RWPE2 (cell line): ENCODE measurements at regions not wholly inside any gene's neighbourhood (a gene's known extent, or its start where the extent isn't known, plus 50 kb on each side); places are given as distances from the start of the nearest gene placed in this dataset.
"Not testable (repeated sequence)": the region's sequence is repeated elsewhere in the genome, so short reads cannot be mapped to it uniquely, and the experiment has no call there.

Experiments used
- ATAC-seq: fragments of 200-7000 bp; cut with Tn5 transposase; 3 replicates; pipeline ENCODE4 v1.9.1; 2021; ENCODE audit warnings: low read depth
- DNase-seq: peaks from one replicate; pipeline ENCODE4 v3.0.0-alpha.2; 2020; ENCODE audit warnings: low spot score
- H3K27ac ChIP-seq: fragments of 450-650 bp; 2 replicates; pipeline ENCODE4 v1.5.1; 2017; ENCODE audit warnings: mild to moderate bottlenecking; ENCODE audit not compliant: poor library complexity, severe bottlenecking
- H3K27me3 ChIP-seq: fragments of 250-450 bp; sonication (Bioruptor Pico); 2 replicates; pipeline ENCODE4 v1.5.1; 2021; ENCODE audit warnings: mild to moderate bottlenecking, moderate library complexity; ENCODE audit not compliant: insufficient read depth, poor library complexity, severe bottlenecking
- H3K36me3 ChIP-seq: fragments of 250-450 bp; sonication (Bioruptor Pico); 2 replicates; pipeline ENCODE4 v1.5.1; 2020; ENCODE audit warnings: low read depth, mild to moderate bottlenecking, moderate library complexity
- H3K4me1 ChIP-seq: fragments of 250-450 bp; sonication (Bioruptor Pico); 2 replicates; pipeline ENCODE4 v1.5.1; 2021; ENCODE audit warnings: mild to moderate bottlenecking, moderate library complexity; ENCODE audit not compliant: insufficient read depth, poor library complexity, severe bottlenecking
- H3K4me3 ChIP-seq: fragments of 250-450 bp; sonication (Bioruptor Pico); 2 replicates; pipeline ENCODE4 v1.5.1; 2021; ENCODE audit warnings: mild to moderate bottlenecking, moderate library complexity; ENCODE audit not compliant: severe bottlenecking
- H3K9me3 ChIP-seq: fragments of 250-450 bp; sonication (Bioruptor Pico); 2 replicates; pipeline ENCODE4 v1.5.1; 2021; ENCODE audit warnings: mild to moderate bottlenecking, moderate library complexity; ENCODE audit not compliant: severe bottlenecking
- TF ChIP-seq, protein P1 (sequence below): fragments of 450-650 bp; IDR thresholded peaks from one replicate; pipeline ENCODE4 v1.5.1; 2017; ENCODE audit warnings: mild to moderate bottlenecking, moderate library complexity; ENCODE audit not compliant: poor library complexity, severe bottlenecking

DNA sequence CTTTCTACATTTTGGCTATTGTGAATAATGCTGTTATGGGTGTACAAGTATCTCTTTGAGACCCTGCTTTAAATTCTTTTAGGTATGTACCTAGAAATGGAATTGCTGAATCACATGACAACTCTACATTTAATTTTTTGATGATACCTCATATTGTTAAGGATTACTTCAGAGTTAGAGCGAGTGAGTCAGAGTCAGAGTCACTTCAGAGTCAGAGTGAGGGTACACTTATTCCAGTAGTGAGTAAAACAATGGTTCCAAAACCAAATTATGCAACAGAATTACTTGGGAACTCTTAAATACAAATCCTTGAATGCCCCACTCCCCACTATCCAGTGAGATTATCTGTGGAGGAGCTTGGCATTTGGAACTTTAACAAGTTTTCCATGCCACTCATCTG, 50.3 kb upstream of the SNRK start:
- TF ChIP-seq, protein P1, sequence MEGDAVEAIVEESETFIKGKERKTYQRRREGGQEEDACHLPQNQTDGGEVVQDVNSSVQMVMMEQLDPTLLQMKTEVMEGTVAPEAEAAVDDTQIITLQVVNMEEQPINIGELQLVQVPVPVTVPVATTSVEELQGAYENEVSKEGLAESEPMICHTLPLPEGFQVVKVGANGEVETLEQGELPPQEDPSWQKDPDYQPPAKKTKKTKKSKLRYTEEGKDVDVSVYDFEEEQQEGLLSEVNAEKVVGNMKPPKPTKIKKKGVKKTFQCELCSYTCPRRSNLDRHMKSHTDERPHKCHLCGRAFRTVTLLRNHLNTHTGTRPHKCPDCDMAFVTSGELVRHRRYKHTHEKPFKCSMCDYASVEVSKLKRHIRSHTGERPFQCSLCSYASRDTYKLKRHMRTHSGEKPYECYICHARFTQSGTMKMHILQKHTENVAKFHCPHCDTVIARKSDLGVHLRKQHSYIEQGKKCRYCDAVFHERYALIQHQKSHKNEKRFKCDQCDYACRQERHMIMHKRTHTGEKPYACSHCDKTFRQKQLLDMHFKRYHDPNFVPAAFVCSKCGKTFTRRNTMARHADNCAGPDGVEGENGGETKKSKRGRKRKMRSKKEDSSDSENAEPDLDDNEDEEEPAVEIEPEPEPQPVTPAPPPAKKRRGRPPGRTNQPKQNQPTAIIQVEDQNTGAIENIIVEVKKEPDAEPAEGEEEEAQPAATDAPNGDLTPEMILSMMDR: no peak
- ATAC-seq (peak; percentile 87), DNase-seq (no peak)
- Histone ChIP-seq H3K36me3 (no peaks in the 10 kb centered on the region), H3K4me1 (peaks cover 12% of the 10 kb centered on the region), H3K27ac (no peak overlapping the region), H3K27me3 (no peaks in the 10 kb centered on the region), H3K4me3 (no peak overlapping the region), H3K9me3 (no peaks in the 10 kb centered on the region)

DNA sequence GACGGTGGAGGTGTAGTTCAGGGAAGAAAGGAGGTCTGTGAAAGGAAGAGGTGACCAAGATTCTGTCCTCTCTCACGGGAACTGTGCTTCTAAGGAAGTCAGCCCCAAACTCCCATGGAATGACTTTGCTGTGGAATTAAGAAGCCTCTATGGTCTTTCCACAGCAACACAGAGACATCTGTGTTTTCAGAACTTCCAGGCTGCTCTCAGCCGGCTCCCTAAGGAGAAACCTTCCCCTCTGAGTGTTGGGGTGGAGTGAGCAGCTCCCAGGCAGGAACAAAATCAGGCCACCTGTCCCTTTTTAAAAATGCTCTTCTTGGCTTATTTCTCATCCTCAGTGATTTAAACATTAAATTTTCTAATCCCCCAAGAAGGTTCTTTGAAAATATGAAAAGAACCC, 53.3 kb upstream of the SNRK start:
- Histone ChIP-seq H3K27ac (no peak overlapping the region), H3K36me3 (no peaks in the 10 kb centered on the region), H3K9me3 (no peaks in the 10 kb centered on the region), H3K27me3 (no peaks in the 10 kb centered on the region), H3K4me1 (peaks cover 12% of the 10 kb centered on the region), H3K4me3 (no peak overlapping the region)
- DNase-seq (no peak), ATAC-seq (no peak)
- TF ChIP-seq, protein P1: no peak

DNA sequence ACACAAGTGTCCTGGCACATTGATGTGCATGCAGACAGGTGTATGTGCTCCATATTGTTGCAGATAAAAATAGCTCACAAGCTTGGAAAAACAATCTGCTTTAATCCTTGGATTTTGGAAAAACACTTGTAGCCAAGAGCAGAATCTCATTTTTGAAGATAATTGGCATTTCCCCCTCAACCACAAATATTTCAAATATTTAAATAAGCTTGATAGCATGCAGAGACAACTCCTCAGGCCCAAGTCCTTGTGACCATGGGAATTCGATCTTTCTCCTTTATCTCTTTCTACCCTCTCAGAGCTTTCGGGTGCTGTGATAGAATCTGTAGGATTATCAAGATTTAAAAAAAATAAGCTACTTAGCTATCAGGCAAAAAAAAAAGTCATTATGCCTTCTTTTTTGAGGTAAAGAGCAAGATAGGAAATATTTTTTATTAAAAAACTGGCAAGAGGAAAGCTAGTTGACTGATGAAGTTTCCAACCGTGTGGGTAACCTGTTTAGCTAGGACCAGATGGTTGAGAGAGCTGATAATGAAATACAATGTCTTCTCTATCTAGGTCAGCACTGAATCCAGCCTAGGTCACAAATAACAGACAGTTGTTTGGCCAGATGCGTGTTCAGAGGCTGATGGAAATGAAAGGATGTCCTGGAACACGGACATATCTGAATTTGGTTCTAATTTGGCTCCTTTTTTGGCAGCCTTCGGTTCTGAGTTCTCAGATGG, 54.9 kb upstream of the SNRK start:
- TF ChIP-seq, protein P1: no peak
- H3K27me3 ChIP-seq: no peaks in the 10 kb centered on the region
- no peaks in the 10 kb centered on the region for H3K36me3 ChIP-seq
- H3K9me3 ChIP-seq: peaks cover 10% of the 10 kb centered on the region
- H3K4me3 ChIP-seq: no peak overlapping the region
- H3K27ac ChIP-seq: no peak overlapping the region
- DNase-seq (no peak), ATAC-seq (no peak)
- H3K4me1 ChIP-seq: peaks cover 11% of the 10 kb centered on the region

DNA sequence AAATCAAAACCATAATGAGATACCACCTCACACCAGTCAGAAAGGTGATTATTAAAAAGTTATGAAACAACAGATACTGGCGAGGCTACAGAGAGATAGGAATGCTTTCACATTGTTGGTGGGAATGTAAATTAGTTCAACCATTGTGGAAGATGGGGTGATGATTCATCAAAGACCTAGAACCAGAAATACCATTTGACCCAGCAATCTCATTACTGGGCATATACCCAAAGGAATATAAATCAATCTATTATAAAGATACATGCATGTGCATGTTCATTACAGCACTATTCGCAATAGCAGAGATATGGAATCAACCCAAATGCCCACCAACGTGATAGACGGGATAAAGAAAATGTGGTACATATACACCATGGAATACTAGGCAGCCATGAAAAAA, 56.5 kb upstream of the SNRK start:
- not testable (repeated sequence) for H3K4me3 ChIP-seq, ATAC-seq, H3K4me1 ChIP-seq, H3K36me3 ChIP-seq, H3K27ac ChIP-seq, H3K9me3 ChIP-seq, H3K27me3 ChIP-seq, DNase-seq

DNA sequence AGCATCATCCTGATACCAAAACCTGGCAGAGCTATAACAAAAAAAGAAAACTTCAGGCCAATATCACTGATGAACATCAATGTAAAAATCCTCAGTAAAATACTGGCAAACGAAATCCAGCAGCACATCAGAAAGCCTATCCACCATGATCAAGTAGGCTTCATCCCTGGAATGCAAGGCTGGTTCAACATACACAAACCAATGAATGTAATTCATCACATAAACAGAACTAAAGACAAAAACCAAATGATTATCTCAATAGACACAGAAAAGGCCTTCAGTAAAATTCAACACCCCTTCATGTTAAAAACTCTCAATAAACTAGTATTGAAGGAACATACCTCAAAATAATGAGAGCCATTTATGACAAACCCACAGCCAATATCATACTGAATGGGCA, 58.7 kb upstream of the SNRK start:
- H3K4me1 ChIP-seq, H3K27me3 ChIP-seq, DNase-seq, H3K36me3 ChIP-seq, H3K9me3 ChIP-seq, H3K4me3 ChIP-seq, H3K27ac ChIP-seq, ATAC-seq: not testable (repeated sequence)

DNA sequence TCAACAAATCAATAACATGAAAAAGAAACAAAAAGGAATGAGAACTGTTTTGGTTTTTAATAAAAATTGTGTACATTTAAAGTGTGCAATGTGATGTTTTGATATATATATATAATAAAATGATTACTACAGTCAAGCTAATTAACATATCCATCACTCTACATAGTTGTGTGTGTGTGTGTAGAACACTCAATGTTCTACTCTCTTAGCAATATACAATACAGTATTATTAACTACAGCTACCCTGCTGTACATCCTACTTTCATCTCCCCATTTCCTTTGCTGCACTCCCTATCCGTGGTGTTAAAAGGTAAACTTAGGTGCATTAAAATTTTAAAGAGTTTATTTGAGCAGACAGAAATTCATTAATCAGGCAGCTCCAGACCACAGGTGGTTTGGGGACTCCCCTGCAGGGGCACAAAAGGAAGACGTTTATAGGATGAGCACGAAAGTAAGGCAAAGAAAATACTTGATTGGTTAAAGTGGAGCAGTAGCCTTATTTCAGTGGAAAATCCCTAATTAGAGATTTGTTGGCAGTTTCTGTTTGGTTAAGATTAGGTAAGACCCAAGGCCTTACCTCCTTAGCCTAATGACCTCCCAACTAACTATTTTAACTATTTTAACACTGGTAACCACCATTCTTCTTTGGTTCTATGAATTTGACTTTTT, 61.8 kb upstream of the SNRK start:
- ATAC-seq (no peak), DNase-seq (no peak)
- H3K9me3 ChIP-seq: peaks cover 10% of the 10 kb centered on the region
- H3K4me1 ChIP-seq: no peaks in the 10 kb centered on the region
- TF ChIP-seq, protein P1: no peak
- H3K27me3 ChIP-seq: no peaks in the 10 kb centered on the region
- no peak overlapping the region for H3K27ac ChIP-seq
- no peak overlapping the region for H3K4me3 ChIP-seq
- no peaks in the 10 kb centered on the region for H3K36me3 ChIP-seq
